ENCODE measurements at regions not wholly inside any gene's neighbourhood (a gene's known extent, or its start where the extent isn't known, plus 50 kb on each side); places are given as distances from the start of the nearest gene placed in this dataset.

DNA sequence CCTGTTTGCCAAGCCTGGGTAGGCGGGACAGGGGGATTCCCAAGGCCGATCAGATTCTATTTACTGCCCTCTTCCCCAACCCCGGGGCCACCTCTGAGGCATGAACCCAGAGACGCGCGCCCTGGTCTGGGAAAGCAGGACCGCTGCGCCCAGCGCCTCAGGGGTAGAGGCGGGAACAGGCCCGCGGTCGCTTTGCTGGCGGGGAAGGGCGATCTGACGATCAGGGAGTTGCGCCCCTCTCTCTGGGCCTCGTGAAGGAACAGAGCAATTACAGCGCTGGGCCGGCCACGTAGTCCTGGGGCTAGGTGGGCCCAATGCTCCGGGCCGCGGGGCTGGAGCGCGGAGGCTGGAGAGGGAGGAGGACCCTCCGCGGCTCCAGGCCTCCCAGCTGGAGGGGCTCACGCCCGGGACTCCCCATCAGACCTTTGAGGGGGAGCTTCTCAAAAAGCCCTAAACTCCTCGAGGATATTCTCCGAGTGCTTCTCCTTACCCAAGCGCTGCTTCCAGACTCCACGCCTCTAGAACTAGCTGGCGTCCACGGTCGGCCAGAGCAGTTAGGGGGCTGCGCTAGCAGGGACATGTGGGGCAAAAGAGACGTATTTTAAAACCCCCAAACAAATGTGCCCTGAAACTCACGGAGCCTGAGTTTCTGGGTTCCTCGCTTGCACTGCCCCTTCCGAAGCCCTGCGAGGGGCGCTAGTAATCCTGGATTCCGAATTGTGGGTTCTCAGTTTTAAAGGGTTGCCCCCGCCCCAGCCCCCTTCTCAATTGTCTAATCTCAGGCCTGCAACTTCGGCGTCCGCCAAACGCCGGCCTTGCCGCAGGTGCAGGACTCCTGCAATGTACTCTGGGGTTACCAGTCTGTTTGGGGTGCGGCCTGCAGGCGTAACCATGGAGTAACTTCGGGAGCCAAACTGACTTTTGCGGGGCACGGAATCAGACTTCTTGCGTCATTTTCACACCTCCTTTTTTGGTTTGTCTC, 57.6 kb downstream of the TMEM174 start:
- DNase-seq (ENCODE audit: insufficient read length, low spot score) (no peak), FAIRE-seq (no peak)
- TF ChIP-seq, protein P1, sequence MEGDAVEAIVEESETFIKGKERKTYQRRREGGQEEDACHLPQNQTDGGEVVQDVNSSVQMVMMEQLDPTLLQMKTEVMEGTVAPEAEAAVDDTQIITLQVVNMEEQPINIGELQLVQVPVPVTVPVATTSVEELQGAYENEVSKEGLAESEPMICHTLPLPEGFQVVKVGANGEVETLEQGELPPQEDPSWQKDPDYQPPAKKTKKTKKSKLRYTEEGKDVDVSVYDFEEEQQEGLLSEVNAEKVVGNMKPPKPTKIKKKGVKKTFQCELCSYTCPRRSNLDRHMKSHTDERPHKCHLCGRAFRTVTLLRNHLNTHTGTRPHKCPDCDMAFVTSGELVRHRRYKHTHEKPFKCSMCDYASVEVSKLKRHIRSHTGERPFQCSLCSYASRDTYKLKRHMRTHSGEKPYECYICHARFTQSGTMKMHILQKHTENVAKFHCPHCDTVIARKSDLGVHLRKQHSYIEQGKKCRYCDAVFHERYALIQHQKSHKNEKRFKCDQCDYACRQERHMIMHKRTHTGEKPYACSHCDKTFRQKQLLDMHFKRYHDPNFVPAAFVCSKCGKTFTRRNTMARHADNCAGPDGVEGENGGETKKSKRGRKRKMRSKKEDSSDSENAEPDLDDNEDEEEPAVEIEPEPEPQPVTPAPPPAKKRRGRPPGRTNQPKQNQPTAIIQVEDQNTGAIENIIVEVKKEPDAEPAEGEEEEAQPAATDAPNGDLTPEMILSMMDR (IDR thresholded peaks at IDR 0.05; ENCODE audit: insufficient read depth, missing control alignments), result no peak

DNA sequence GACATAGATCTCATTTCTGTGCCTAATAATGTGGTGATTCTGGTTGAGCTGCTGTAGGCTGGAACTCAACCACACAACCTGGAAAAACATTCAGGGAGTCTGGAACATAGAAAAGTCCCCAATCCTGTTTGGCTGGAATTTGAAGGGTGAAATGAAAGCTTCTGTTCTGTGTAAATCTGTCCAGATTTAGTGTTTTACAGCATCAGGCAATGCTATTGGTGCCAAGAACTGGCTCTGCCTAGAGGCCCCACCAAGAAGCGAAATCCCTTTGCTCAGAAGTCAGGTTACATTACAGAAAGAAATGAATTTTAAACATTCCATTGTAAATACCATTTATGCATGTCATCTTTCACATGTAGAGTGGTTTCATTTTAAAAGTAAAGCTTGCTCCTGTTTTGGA, 56.3 kb downstream of the TMEM174 start:
- DNase-seq (ENCODE audit: insufficient read length, low spot score) (no peak), FAIRE-seq (no peak)
- TF ChIP-seq, protein P1 (IDR thresholded peaks at IDR 0.05; ENCODE audit: insufficient read depth, missing control alignments), result no peak

DNA sequence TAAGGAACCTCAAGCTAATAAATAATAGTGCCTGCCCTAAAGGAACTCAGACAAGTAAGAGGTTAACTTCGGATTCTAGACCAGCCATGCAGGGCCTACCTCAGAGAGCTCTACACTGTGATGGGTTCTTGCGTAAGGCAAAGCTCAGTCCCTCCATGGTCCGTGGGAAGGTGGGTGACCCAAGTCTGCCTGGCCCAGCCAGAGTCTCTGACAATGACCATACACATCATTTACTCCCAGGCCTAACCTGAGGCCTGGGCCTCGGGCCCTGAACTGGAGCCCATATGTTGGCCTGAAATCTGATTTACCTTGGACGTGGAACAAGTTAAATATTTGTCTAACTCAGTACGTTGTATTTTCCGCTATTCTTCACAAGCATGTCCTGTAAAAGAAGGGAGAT, 55.1 kb downstream of the TMEM174 start:
- no peak for DNase-seq (ENCODE audit: insufficient read length, low spot score)
- FAIRE-seq, result no peak
- TF ChIP-seq, protein P1 (IDR thresholded peaks at IDR 0.05; ENCODE audit: insufficient read depth, missing control alignments), result no peak
